Neural crest cell (in vitro differentiated cells): ENCODE measurements at regions not wholly inside any gene's neighbourhood (a gene's known extent, or its start where the extent isn't known, plus 50 kb on each side); places are given as distances from the start of the nearest gene placed in this dataset.

Experiments used
- DNase-seq: peaks from one replicate; pipeline ENCODE4 v3.0.0; 2021; ENCODE audit warnings: low read depth, mixed read lengths, low spot score
- H3K27ac Mint-ChIP-seq: one replicate; pipeline ENCODE4 v1.8.0; 2021; ENCODE audit warnings: mild to moderate bottlenecking, mixed read lengths; ENCODE audit not compliant: unreplicated experiment
- H3K27me3 Mint-ChIP-seq: 2 replicates; pipeline ENCODE4 v1.8.0; 2021; ENCODE audit warnings: low read depth, mild to moderate bottlenecking, mixed read lengths
- H3K36me3 Mint-ChIP-seq: 2 replicates; pipeline ENCODE4 v1.8.0; 2021; ENCODE audit warnings: low read depth, mild to moderate bottlenecking, mixed read lengths
- H3K4me1 Mint-ChIP-seq: 2 replicates; pipeline ENCODE4 v1.8.0; 2021; ENCODE audit warnings: mixed read lengths
- H3K4me3 Mint-ChIP-seq: one replicate; pipeline ENCODE4 v1.8.0; 2021; ENCODE audit warnings: mild to moderate bottlenecking, mixed read lengths
- H3K9me3 Mint-ChIP-seq: 2 replicates; pipeline ENCODE4 v1.8.0; 2021; ENCODE audit warnings: mixed read lengths
- CTCF ChIP-seq: fragments of 200-600 bp; sonication (generic); conservative IDR thresholded peaks from 2 replicates; pipeline ENCODE4 v1.5.0; 2021; ENCODE audit warnings: antibody characterized with exemption, mild to moderate bottlenecking

- Mint-ChIP-seq H3K27me3 (no peaks in the 10 kb centered on the region), H3K9me3 (no peaks in the 10 kb centered on the region), H3K4me1 (no peaks in the 10 kb centered on the region), H3K4me3 (no peak overlapping the region), H3K36me3 (no peaks in the 10 kb centered on the region), H3K27ac (no peak overlapping the region)
- no peak for TF ChIP-seq CTCF
- no peak for DNase-seq
Measured at GRCh38 chr3:144516589-144516988, 545.0 kb downstream of the DIPK2A start.

- H3K4me1 Mint-ChIP-seq = no peaks in the 10 kb centered on the region
- H3K27me3 Mint-ChIP-seq = no peaks in the 10 kb centered on the region
- no peaks in the 10 kb centered on the region for H3K36me3 Mint-ChIP-seq
- no peak overlapping the region for H3K4me3 Mint-ChIP-seq
- DNase-seq = no peak
- no peaks in the 10 kb centered on the region for H3K9me3 Mint-ChIP-seq
- TF ChIP-seq CTCF = no peak
- H3K27ac Mint-ChIP-seq = no peak overlapping the region
Measured at GRCh38 chr3:144521131-144521530, 549.5 kb downstream of the DIPK2A start.

GRCh38 chr3:144522456-144522855 is 550.8 kb downstream of the DIPK2A start:
- Mint-ChIP-seq H3K27me3 (no peaks in the 10 kb centered on the region), H3K9me3 (no peaks in the 10 kb centered on the region), H3K36me3 (no peaks in the 10 kb centered on the region), H3K4me1 (no peaks in the 10 kb centered on the region), H3K27ac (no peak overlapping the region), H3K4me3 (no peak overlapping the region)
- no peak for DNase-seq
- no peak for TF ChIP-seq CTCF

- no peak for DNase-seq
- Mint-ChIP-seq H3K9me3 (no peaks in the 10 kb centered on the region), H3K4me1 (no peaks in the 10 kb centered on the region), H3K4me3 (no peak overlapping the region), H3K36me3 (no peaks in the 10 kb centered on the region), H3K27ac (no peak overlapping the region), H3K27me3 (no peaks in the 10 kb centered on the region)
- no peak for TF ChIP-seq CTCF
Measured at GRCh38 chr3:144523396-144523795, 551.8 kb downstream of the DIPK2A start.

GRCh38 chr3:144524531-144524930 is 552.9 kb downstream of the DIPK2A start:
- Mint-ChIP-seq H3K36me3 (no peaks in the 10 kb centered on the region), H3K27ac (no peak overlapping the region), H3K4me1 (no peaks in the 10 kb centered on the region), H3K4me3 (no peak overlapping the region), H3K27me3 (no peaks in the 10 kb centered on the region), H3K9me3 (no peaks in the 10 kb centered on the region)
- no peak for DNase-seq
- no peak for TF ChIP-seq CTCF

GRCh38 chr3:144529566-144529965 is 557.9 kb downstream of the DIPK2A start:
- Mint-ChIP-seq H3K27me3 (no peaks in the 10 kb centered on the region), H3K4me1 (no peaks in the 10 kb centered on the region), H3K4me3 (no peak overlapping the region), H3K9me3 (no peaks in the 10 kb centered on the region), H3K27ac (no peak overlapping the region), H3K36me3 (no peaks in the 10 kb centered on the region)
- no peak for DNase-seq
- TF ChIP-seq CTCF = no peak
